H9 (cell line): ENCODE measurements at regions not wholly inside any gene's neighbourhood (a gene's known extent, or its start where the extent isn't known, plus 50 kb on each side); places are given as distances from the start of the nearest gene placed in this dataset.

Experiments
- DNase-seq: peaks from one replicate; pipeline ENCODE4 v3.0.0-alpha.2; 2017
- H2AFZ ChIP-seq: one replicate; pipeline ENCODE4 v1.6.1; 2013; ENCODE audit warnings: mild to moderate bottlenecking, low read length, control low read depth, moderate library complexity
- H2AK5ac ChIP-seq: 2 replicates; pipeline ENCODE4 v1.6.1; 2013; ENCODE audit warnings: low read length, control low read depth, mixed read lengths; ENCODE audit not compliant: insufficient read length
- H2BK120ac ChIP-seq: one replicate; pipeline ENCODE4 v1.6.1; 2013; ENCODE audit warnings: low read depth, mild to moderate bottlenecking, low read length, control low read depth, inconsistent platforms; ENCODE audit not compliant: poor library complexity, severe bottlenecking
- H2BK12ac ChIP-seq: 2 replicates; pipeline ENCODE4 v1.6.1; 2013; ENCODE audit warnings: low read length, control low read depth, mixed read lengths, low read depth; ENCODE audit not compliant: insufficient read length
- H2BK15ac ChIP-seq: 2 replicates; pipeline ENCODE4 v1.6.1; 2013; ENCODE audit warnings: low read depth, low read length, control low read depth
- H2BK20ac ChIP-seq: one replicate; pipeline ENCODE4 v1.6.1; 2013; ENCODE audit warnings: low read depth, mild to moderate bottlenecking, low read length, control low read depth, inconsistent platforms; ENCODE audit not compliant: poor library complexity, severe bottlenecking
- H2BK5ac ChIP-seq: 2 replicates; pipeline ENCODE4 v1.6.1; 2013; ENCODE audit warnings: low read length, control low read depth, mixed read lengths; ENCODE audit not compliant: insufficient read length
- H3K14ac ChIP-seq: 2 replicates; pipeline ENCODE4 v1.6.1; 2013; ENCODE audit warnings: low read length, control low read depth; ENCODE audit not compliant: insufficient read depth
- H3K18ac ChIP-seq: 2 replicates; pipeline ENCODE4 v1.6.1; 2013; ENCODE audit warnings: low read depth, mild to moderate bottlenecking, mixed read lengths, low read length, control low read depth; ENCODE audit not compliant: insufficient read length
- H3K23ac ChIP-seq: 2 replicates; pipeline ENCODE4 v1.6.1; 2013; ENCODE audit warnings: low read length, control low read depth, mixed read lengths, low read depth; ENCODE audit not compliant: insufficient read length
- H3K23me2 ChIP-seq: 2 replicates; pipeline ENCODE4 v1.6.1; 2013; ENCODE audit warnings: low read depth, mild to moderate bottlenecking, mixed read lengths, low read length, control low read depth; ENCODE audit not compliant: insufficient read length, poor library complexity, severe bottlenecking
- H3K27ac ChIP-seq: 2 replicates; pipeline ENCODE4 v1.5.1; 2013; ENCODE audit warnings: low read length, control low read depth, mixed read lengths, low read depth; ENCODE audit not compliant: insufficient read length
- H3K27me3 ChIP-seq: 2 replicates; pipeline ENCODE4 v1.6.1; 2013; ENCODE audit warnings: low read length, control low read depth, inconsistent platforms; ENCODE audit not compliant: insufficient read depth
- H3K4ac ChIP-seq: 2 replicates; pipeline ENCODE4 v1.6.1; 2013; ENCODE audit warnings: low read depth, mild to moderate bottlenecking, control low read depth, inconsistent platforms, low read length, moderate library complexity
- H3K4me1 ChIP-seq: 2 replicates; pipeline ENCODE4 v1.6.1; 2013; ENCODE audit warnings: low read length, control low read depth, inconsistent platforms; ENCODE audit not compliant: insufficient read depth
- H3K4me2 ChIP-seq: 2 replicates; pipeline ENCODE4 v1.6.1; 2013; ENCODE audit warnings: low read length, control low read depth, mixed read lengths; ENCODE audit not compliant: insufficient read length, insufficient read depth
- H3K56ac ChIP-seq: 2 replicates; pipeline ENCODE4 v1.6.1; 2013; ENCODE audit warnings: low read depth, mild to moderate bottlenecking, mixed read lengths, low read length, control low read depth; ENCODE audit not compliant: insufficient read length
- H3K79me1 ChIP-seq: 2 replicates; pipeline ENCODE4 v1.6.1; 2013; ENCODE audit warnings: low read depth, mild to moderate bottlenecking, moderate library complexity, low read length, control low read depth, inconsistent platforms; ENCODE audit not compliant: insufficient read depth, poor library complexity, severe bottlenecking
- H3K79me2 ChIP-seq: 2 replicates; pipeline ENCODE4 v1.6.1; 2013; ENCODE audit warnings: low read length, control low read depth, inconsistent platforms; ENCODE audit not compliant: insufficient read depth
- H3K9ac ChIP-seq: 2 replicates; pipeline ENCODE4 v1.6.1; 2013; ENCODE audit warnings: low read length, control low read depth, mixed read lengths; ENCODE audit not compliant: insufficient read length; ENCODE audit errors: extremely low read depth
- H3K9me3 ChIP-seq: one replicate; pipeline ENCODE4 v1.6.1; 2013; ENCODE audit warnings: low read depth, low read length, inconsistent platforms; ENCODE audit not compliant: control insufficient read depth
- H3T11ph ChIP-seq: one replicate; pipeline ENCODE4 v1.6.1; 2013; ENCODE audit warnings: mild to moderate bottlenecking, low read length, control low read depth, inconsistent platforms
- H4K20me1 ChIP-seq: one replicate; pipeline ENCODE4 v1.6.1; 2013; ENCODE audit not compliant: control insufficient read depth, insufficient read length, insufficient read depth
- H4K5ac ChIP-seq: 2 replicates; pipeline ENCODE4 v1.6.1; 2013; ENCODE audit warnings: low read depth, mild to moderate bottlenecking, mixed read lengths, low read length, control low read depth; ENCODE audit not compliant: insufficient read length
- H4K8ac ChIP-seq: replicated peaks from 2 replicates; pipeline ENCODE4 v1.6.1; 2013; ENCODE audit warnings: low read length, control low read depth, mixed read lengths, low read depth; ENCODE audit not compliant: insufficient read length
- H4K91ac ChIP-seq: 2 replicates; pipeline ENCODE4 v1.6.1; 2013; ENCODE audit warnings: low read depth, mild to moderate bottlenecking, moderate library complexity, mixed read lengths, low read length, control low read depth; ENCODE audit not compliant: insufficient read length
- H3K27ac Mint-ChIP-seq, 3 experiments: 2 replicates in 2 of 3; 3 replicates in 1 of 3; pipeline ENCODE4 v1.8.0; 2020 to 2021; ENCODE audit warnings: mixed read lengths in 3 of 3, mild to moderate bottlenecking in 1 of 3, moderate library complexity in 1 of 3
- H3K27me3 Mint-ChIP-seq: 2 replicates; pipeline ENCODE4 v1.8.0; 2021; ENCODE audit warnings: low read depth, mild to moderate bottlenecking, moderate library complexity, mixed read lengths
- H3K36me3 Mint-ChIP-seq, 3 experiments: 2 replicates in 2 of 3; 3 replicates in 1 of 3; pipeline ENCODE4 v1.8.0; 2020 to 2021; ENCODE audit warnings: low read depth in 3 of 3, mixed read lengths in 3 of 3; ENCODE audit not compliant: insufficient read depth in 1 of 3
- H3K4me1 Mint-ChIP-seq, 2 experiments: 2 replicates each; pipeline ENCODE4 v1.8.0; 2020; ENCODE audit warnings: mixed read lengths in 2 of 2
- H3K4me3 Mint-ChIP-seq, 2 experiments: 2 replicates in 1 of 2; 3 replicates in 1 of 2; pipeline ENCODE4 v1.8.0; 2020 to 2021; ENCODE audit warnings: mild to moderate bottlenecking in 2 of 2, mixed read lengths in 2 of 2, moderate library complexity in 1 of 2
- H3K9me3 Mint-ChIP-seq, 2 experiments: 2 replicates in 1 of 2; 3 replicates in 1 of 2; pipeline ENCODE4 v1.8.0; 2020; ENCODE audit warnings: mild to moderate bottlenecking in 2 of 2, mixed read lengths in 2 of 2, moderate library complexity in 1 of 2
- WGBS: extraction: QIAGEN DNeasy Blood & Tissue Kit; methylation state at CpG from one replicate; pipeline ENCODE4 v1.1.7; 2013; ENCODE audit warnings: missing lambda C conversion rate, low lambda C conversion rate, mixed read lengths; ENCODE audit not compliant: insufficient read length; ENCODE audit errors: extremely low coverage; 5-methylcytosine and 5-hydroxymethylcytosine counted together
- TF ChIP-seq, protein P1 (sequence below): fragments of 200-600 bp; sonication (generic); conservative IDR thresholded peaks from 3 replicates; pipeline ENCODE4 v1.8.0; 2021; ENCODE audit warnings: antibody characterized with exemption, mild to moderate bottlenecking

DNA sequence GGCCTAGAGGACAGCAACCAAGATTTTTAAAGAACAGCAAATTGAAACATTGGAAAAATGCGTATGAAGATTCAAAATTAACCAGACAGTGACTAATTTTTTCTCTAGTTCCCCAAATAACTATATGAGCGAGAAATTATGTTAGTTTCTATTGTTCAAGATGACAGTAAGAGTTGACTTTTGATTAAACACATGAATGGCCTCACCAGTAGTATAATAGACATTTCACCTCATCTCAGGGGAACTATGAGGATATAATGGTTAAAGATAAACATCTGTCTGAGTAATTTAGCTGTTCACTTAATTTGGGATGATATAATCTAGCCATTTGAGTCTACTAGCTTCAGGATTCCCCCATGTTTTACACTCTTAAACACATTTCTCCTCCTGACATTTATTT lies 380.9 kb upstream of the NWD2 start:
- Histone ChIP-seq H2BK12ac (no peak overlapping the region), H4K5ac (no peak overlapping the region), H2AFZ (no peak overlapping the region), H3K79me1 (no peaks in the 10 kb centered on the region), H2BK5ac (no peak overlapping the region), H3K4me2 (no peak overlapping the region), H3K9me3 (no peaks in the 10 kb centered on the region), H4K8ac (no peak overlapping the region), H2BK15ac (no peak overlapping the region), H3K18ac (no peak overlapping the region), H4K91ac (no peak overlapping the region), H3K4me1 (no peaks in the 10 kb centered on the region), H2AK5ac (no peak overlapping the region), H3K56ac (no peak overlapping the region), H3K23ac (no peak overlapping the region), H3K14ac (no peak overlapping the region), H4K20me1 (no peaks in the 10 kb centered on the region), H3K27ac (no peak overlapping the region), H2BK20ac (no peak overlapping the region), H2BK120ac (no peak overlapping the region), H3T11ph (no peak overlapping the region), H3K79me2 (no peaks in the 10 kb centered on the region), H3K27me3 (no peaks in the 10 kb centered on the region), H3K4ac (no peak overlapping the region), H3K23me2 (no peaks in the 10 kb centered on the region), H3K9ac (no peak overlapping the region)
- Mint-ChIP-seq H3K9me3 (peaks cover 2 to 6% of the 10 kb centered on the region in 2 experiments; a peak in 4 of 5 replicates), H3K4me3 (no peak overlapping the region), H3K27ac (no peak overlapping the region), H3K4me1 (no peaks in the 10 kb centered on the region), H3K27me3 (no peaks in the 10 kb centered on the region), H3K36me3 (peaks cover 0 to 2% (median 0%) of the 10 kb centered on the region in 3 experiments; a peak in 2 of 7 replicates)
- WGBS = no CpG with 5 or more reads among the region's 2 CpGs
- TF ChIP-seq, protein P1, sequence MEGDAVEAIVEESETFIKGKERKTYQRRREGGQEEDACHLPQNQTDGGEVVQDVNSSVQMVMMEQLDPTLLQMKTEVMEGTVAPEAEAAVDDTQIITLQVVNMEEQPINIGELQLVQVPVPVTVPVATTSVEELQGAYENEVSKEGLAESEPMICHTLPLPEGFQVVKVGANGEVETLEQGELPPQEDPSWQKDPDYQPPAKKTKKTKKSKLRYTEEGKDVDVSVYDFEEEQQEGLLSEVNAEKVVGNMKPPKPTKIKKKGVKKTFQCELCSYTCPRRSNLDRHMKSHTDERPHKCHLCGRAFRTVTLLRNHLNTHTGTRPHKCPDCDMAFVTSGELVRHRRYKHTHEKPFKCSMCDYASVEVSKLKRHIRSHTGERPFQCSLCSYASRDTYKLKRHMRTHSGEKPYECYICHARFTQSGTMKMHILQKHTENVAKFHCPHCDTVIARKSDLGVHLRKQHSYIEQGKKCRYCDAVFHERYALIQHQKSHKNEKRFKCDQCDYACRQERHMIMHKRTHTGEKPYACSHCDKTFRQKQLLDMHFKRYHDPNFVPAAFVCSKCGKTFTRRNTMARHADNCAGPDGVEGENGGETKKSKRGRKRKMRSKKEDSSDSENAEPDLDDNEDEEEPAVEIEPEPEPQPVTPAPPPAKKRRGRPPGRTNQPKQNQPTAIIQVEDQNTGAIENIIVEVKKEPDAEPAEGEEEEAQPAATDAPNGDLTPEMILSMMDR = no peak
- no peak for DNase-seq
